Activated CD4-positive, CD25-positive, alpha-beta regulatory T cell treated with anti-CD3 and anti-CD28 coated beads, Interleukin-2, amount 50 U/mL, for 72 hours (primary cell): ENCODE measurements at regions not wholly inside any gene's neighbourhood (a gene's known extent, or its start where the extent isn't known, plus 50 kb on each side); places are given as distances from the start of the nearest gene placed in this dataset.

Experiments
- DNase-seq: peaks from one replicate; pipeline ENCODE4 v3.0.0; 2021

- no peak for DNase-seq
Observed at GRCh38 chr19:30083125-30083681, 141.2 kb downstream of the URI1 start.

- no peak for DNase-seq
Observed at GRCh38 chr19:30083701-30084156, 141.7 kb downstream of the URI1 start.

GRCh38 chr19:30084390-30084819 is 142.4 kb downstream of the URI1 start:
- no peak for DNase-seq

DNA sequence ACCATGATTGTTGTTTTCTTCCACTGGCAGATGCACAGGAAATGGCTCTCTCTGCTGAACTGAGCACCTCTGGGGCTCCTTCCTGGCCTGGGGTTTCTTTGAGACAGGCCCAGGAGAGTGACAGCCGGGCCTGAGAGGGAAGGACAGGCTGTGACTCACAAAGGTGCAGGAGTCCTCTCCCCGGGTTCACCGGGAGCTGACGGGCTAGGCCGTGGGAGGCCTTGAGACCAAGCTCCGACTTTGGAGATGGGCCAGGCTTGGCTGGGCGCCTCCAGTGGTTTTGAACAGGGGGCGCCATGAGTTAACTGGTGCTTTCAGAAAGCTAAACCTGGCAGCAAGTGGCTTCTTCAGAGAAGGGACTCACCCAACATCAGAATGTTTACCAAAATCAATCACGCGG is 143.4 kb downstream of the URI1 start:
- DNase-seq, result no peak

DNA sequence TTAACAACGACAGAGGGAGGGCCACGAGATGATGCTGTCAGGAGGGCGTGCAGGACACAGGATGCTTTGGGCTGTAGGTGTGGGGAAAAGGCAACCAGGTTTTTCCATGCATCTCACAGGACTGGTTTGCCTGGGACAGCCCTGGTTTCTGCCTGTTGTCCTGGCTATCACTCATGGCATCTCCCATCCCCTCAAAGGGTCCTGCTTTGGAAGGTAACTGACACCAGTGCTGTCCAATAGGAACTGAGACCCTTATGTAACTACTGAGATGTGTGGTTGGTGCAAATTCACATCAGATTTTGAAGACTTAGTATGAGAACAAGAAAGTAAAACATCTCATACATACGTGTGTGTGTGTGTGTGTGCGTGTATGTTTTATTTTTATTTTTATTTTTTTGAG is 144.2 kb downstream of the URI1 start:
- no peak for DNase-seq

GRCh38 chr19:30086916-30087315 is 144.9 kb downstream of the URI1 start:
- DNase-seq, result no peak

DNA sequence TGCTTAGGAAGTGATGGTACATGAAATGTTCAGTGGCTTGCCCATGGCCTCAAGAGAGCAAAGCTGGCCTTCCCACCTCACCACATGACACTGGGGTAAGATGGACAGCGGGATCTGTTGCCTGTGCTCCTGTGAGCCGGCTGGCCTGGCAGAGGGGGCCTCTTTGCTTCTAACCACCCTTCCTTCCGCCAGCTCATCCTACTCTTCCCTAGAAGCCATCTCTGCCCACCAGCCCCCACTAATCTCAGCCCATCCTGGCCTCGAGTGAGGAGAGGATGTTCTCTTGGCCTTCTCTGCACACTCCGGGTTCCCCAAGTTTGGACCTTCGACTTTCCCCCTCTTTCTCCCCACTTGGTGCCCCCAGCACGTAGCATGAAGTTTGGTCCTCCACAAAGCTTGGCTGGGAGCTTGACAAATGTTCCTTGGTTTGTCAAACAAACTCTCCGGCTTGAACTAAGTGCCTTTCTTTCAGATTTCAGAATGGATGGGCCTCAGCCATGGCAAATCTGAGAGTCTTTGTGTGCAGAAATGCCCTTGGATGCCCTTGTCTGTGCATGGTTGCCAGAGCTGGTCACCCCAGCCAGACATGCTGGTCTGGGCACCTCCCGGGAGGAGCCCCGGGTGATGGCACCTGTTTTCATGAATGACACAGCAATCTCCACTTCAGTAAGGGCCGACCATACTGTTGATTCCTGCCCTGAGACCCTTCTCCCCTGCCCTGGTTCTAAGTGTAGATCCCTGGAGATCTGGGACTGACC is 145.5 kb downstream of the URI1 start:
- DNase-seq, result no peak

GRCh38 chr19:30088567-30088966 is 146.5 kb downstream of the URI1 start:
- no peak for DNase-seq

DNA sequence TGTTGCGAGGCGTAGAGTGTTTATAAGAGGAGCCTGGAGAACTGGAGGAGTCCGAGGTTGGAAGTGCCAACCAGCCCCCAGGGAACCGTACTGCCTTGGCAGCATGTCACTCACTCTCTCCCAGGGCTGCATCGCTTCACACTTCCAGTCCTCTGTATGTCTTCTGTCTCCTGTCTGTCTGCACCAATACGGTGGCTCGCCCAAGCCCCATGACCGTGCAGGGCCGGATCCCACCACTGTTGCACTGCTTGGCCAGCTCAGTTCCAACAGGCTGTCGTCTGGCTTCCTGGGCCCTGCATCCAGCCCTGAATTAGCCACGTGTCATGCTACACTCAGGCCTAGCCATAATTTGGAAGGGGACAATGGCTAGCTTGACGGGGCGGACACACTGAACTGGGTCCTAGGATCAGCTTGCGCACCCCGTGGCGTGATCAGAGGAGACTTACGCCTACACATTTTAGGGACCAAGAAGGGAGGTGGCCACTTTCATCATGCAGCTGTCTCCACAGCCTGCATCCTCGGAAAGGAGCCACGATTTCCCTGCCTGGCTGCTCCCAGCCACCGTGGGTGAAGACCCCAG is 147.1 kb downstream of the URI1 start:
- DNase-seq, result no peak

DNA sequence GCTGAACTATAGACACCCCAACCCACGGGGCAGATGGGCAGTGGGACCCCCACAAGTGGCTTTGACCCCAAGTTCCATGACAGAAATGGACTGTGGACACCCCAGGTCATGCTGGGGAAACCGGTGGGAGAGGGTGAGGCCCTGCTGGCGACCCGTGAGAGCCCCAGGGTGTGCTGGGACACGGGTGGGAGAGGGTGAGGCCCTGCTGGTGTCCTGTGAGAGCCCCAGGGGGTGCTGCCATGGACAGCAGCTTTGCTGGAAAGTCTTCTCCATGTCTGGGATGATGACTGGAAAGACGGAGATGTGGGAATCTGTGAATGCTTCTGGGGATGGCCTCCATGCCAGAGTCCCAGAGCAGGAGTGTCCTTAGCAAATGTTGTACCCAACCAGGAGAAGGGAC is 148.4 kb downstream of the URI1 start:
- DNase-seq, result no peak

GRCh38 chr19:30090963-30091362 is 148.9 kb downstream of the URI1 start:
- DNase-seq, result no peak

DNA sequence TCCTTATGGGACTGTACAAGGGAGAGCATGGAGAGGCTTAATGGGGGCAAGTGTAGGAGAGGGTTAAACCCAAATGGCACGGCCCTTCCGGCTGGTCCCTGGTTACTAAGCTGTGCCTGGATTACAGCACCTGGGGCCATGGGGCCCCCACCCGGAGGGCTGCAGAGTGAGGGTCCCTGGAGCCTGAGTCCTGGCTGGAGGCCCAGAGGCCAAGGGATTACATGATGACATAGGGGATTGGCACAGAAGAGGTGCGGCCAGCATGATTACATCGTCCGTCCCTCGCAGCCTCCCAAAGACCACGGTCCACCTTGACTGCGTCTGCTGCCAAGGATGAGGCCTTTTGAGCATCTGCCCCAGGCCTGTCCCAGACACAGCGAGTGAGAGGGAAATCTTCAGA is 149.4 kb downstream of the URI1 start:
- DNase-seq, result no peak

DNA sequence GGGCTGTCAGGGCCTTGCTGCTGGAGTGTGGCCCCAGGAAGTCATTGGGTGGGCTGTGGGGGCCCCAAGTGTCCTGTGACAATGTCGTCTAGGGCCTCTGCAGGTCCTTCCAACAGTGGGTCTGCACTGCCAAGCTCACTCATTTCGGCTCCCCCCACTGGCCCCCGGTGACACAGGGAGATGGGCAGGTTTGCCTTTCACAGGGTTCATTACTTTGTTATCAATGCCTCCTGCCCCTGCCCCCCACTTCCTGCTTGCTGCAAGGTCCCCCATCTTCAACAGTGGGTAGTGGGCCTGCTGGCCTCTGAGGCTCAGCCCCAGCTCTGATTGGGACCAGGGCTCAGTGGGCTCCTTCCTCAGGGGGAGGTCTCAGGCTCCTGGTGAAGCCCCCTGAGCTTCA is 149.8 kb downstream of the URI1 start:
- no peak for DNase-seq

DNA sequence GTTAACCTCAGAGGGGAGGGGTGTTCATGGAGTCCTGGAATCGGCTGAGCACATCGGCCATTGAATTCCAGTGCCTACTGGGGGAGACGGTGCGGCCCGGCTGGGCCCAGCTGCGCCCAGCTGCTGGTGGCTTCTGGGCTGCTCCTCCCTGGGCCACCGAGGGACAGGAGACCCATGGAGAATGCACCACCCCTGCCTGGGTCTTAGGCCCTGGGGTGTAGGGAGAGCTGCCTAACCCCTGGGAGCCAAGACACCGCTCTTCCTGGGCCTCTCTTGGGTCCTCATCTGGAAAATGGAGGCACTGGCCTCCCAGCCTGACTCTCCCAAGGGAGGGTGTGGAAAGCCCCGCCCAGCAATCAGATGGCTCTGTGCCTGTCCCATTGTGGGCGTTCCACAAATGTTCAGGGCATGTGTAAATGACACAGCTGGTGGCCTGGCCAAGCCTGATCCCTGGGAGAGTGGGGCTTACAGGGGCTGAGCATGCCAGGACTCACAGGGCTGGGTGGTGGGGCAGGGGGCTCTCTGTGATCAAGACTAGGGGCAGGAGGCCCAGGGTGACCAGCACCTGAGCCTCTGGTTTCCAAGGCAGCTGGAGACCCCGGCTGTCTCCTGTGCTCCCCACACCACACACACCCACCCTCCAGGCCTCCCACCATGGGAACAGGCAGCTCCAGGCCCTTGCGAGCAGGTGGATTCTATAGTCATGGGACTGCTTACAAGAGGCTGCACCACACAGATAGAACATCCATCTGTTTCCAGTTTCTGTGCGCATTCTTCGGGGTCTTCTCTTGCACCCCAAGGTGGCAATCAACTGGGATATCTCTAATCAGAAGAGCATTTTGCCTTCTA is 150.9 kb downstream of the URI1 start:
- DNase-seq, result no peak

GRCh38 chr19:30093966-30094755 is 152.1 kb downstream of the URI1 start:
- DNase-seq, result no peak

DNA sequence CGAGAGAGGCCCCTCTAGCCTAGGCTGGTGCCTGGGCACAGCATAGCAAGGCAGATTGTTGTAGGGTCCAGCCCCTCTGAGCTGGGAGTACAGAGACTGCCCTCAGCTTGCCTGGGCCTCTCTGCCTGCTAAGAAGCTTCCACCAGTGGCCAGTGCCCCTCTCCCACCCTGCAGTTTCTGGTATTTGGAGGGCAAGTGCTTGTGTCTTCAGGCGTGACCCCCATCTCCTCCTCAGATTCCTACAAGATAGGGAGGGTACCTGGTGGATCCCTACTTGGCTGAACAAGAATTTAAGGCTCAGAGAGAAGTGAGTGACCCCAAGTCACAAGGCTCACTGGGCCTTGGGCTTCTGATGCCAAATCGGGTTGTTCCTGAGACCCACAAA is 152.7 kb downstream of the URI1 start:
- no peak for DNase-seq

- no peak for DNase-seq
Observed at GRCh38 chr19:30095171-30095570, 153.1 kb downstream of the URI1 start.

DNA sequence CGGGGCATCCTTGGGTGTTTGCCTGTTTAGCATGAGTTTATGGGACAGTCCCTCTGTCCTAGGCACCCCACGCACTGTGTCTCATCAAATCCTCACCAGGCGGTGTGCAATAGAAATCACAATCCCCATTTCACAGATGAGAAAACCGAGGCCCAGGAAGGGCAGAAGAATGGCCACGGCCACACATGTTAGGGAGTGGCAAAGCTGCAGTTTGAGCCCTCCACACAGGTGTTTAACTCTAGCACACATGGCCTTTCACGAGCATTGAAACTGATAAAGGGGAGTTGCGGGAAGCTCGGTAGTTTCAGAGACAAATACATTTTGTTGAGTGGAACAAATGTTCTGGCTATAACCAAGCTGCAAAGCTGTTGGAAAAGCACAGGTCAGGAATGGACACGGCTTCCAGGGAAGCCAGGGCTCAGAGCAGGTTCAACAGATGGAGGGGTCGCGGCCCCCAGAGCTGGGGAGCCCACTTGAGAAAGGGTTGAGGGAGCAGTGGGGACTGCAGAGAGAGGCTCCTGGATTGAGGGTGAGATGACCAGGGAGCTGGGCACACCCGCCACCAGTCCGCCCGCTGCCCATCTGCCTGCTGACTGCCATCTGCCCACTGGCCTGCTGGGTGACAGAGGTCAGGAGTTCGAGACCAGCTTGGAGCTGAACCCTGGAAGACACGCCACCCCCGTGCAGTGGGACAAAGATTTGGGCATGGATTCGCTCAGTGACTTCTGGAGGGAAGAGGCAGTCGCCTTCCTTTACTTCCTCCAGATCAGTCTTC is 154.7 kb downstream of the URI1 start:
- no peak for DNase-seq

DNA sequence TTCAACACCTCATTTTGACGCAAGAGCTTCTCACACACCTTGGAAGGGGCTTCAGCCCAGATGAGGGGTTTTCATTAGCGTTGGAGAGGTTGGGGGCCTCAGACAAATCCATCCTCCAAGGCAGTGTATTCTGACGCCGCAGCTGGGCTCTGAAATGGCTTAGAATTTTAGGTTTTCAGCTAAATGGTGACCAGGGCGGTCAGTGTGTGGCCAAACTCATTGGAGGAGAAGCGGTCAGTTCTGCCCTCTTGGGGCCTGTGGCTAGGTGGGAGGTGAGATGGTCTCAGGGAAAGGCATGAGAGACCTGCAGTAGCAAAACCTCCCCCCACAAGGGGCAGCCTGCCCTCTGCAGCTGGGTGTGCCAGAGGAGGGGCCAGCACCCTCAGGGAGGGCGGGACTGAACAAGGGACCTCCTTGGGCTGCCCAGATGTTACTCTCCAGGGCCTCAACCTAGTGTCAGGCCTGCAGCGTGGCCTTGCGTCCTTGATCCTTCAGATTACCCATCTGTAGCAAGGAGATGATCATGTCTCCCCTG is 155.8 kb downstream of the URI1 start:
- DNase-seq, result no peak

- DNase-seq, result no peak
Observed at GRCh38 chr19:30102239-30102638, 160.2 kb downstream of the URI1 start.

DNA sequence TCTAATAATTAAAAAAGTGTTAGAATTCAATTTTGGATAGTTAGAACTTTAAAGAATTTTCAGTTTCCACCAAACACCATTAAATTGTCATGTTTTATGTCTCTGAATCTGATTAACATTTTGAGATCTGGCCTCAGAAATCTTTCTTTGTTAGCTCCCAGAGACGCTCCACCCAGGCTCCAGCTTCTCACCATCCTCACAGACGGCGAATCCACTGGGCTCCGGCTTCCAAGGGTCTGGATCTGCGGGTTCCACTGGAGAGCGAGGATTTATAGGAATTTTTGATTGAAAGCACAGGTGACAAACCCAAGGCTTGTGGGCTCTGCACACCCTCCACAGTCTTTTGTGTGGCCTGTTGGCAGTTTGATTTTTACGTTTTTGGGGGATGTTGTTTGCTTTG is 160.6 kb downstream of the URI1 start:
- DNase-seq, result no peak

DNA sequence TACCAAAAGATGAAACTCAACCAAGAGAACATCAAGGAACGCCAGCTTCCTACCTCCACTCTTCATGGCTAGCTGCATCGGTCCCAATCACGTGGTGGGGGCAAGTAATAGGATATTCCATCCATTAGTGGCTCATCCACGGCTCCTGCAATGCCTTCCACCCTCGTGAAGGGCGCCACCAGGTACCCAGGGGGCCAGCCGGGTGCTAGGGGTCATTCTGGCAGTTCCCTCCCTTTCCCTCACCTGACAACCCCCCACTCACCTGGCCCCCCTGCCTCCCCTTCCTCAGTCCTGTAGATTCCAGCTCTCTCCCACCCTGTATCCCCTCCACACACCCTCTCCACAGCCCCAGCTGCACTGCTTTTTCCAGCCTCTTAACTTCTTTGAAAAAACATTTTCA is 161.9 kb downstream of the URI1 start:
- no peak for DNase-seq
